ENCODE measurements at regions not wholly inside any gene's neighbourhood (a gene's known extent, or its start where the extent isn't known, plus 50 kb on each side); places are given as distances from the start of the nearest gene placed in this dataset.

DNA sequence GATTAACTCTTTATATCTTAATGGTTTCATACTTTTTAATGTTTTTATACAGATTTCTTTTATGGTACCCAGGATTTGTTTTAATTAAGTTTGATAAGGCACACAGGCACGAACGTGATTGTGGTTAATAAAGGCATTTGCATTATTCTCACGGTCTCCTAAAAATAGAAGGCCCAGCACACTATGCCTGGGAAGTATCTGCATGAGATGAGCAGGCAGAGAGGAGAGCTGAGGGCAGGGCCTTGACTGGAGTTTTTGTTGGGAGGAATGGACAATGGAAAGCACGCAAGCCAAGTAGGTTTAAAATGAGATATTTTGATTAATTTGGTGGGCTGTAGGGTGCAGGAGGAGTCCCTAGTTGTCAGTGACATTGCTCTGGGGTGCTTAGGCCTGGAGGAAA is 1714.3 kb upstream of the PCDH7 start:
- H3K4me1 ChIP-seq (ENCODE audit: control insufficient read depth in 1 of 2, insufficient read depth in 2 of 2, low read depth in 1 of 2, low read length in 1 of 2): no peaks in the 10 kb centered on the region
- no peak overlapping the region for H3K27ac ChIP-seq (ENCODE audit: low read depth in 2 of 2, low read length in 1 of 2)
- no peaks in the 10 kb centered on the region for H4K20me1 ChIP-seq (ENCODE audit: insufficient read depth)
- H3K9me2 ChIP-seq: no peaks in the 10 kb centered on the region
- H3K79me2 ChIP-seq (ENCODE audit: insufficient read depth): no peaks in the 10 kb centered on the region
- H3K27me3 ChIP-seq (ENCODE audit: insufficient read depth): no peaks in the 10 kb centered on the region
- no peaks in the 10 kb centered on the region for H3K36me3 ChIP-seq (replicated peaks in 1 of 2; ENCODE audit: control insufficient read depth in 1 of 2, insufficient read depth in 2 of 2, low read length in 1 of 2)
- H3K9me3 ChIP-seq: no peaks in the 10 kb centered on the region
- ChIA-PET POLR2A (no interaction called here), CTCF (no interaction called here)
- under 1% methylated on average over 4 of the region's 4 CpGs for WGBS (ENCODE audit: low lambda C conversion rate)
- H2AFZ ChIP-seq (ENCODE audit: low read depth): no peak overlapping the region
- H3K9ac ChIP-seq: no peak overlapping the region
- TF ChIP-seq, protein P1, sequence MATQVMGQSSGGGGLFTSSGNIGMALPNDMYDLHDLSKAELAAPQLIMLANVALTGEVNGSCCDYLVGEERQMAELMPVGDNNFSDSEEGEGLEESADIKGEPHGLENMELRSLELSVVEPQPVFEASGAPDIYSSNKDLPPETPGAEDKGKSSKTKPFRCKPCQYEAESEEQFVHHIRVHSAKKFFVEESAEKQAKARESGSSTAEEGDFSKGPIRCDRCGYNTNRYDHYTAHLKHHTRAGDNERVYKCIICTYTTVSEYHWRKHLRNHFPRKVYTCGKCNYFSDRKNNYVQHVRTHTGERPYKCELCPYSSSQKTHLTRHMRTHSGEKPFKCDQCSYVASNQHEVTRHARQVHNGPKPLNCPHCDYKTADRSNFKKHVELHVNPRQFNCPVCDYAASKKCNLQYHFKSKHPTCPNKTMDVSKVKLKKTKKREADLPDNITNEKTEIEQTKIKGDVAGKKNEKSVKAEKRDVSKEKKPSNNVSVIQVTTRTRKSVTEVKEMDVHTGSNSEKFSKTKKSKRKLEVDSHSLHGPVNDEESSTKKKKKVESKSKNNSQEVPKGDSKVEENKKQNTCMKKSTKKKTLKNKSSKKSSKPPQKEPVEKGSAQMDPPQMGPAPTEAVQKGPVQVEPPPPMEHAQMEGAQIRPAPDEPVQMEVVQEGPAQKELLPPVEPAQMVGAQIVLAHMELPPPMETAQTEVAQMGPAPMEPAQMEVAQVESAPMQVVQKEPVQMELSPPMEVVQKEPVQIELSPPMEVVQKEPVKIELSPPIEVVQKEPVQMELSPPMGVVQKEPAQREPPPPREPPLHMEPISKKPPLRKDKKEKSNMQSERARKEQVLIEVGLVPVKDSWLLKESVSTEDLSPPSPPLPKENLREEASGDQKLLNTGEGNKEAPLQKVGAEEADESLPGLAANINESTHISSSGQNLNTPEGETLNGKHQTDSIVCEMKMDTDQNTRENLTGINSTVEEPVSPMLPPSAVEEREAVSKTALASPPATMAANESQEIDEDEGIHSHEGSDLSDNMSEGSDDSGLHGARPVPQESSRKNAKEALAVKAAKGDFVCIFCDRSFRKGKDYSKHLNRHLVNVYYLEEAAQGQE (IDR thresholded peaks at IDR 0.05; ENCODE audit: low read depth, low read length): no peak
- TF ChIP-seq FOSL2 (IDR thresholded peaks at IDR 0.05; ENCODE audit: borderline replicate concordance, low read depth) (no peak), CHD2 (IDR thresholded peaks at IDR 0.05; ENCODE audit: low read length, partially characterized antibody) (no peak), JUND (IDR thresholded peaks at IDR 0.05) (no peak), SIN3A (IDR thresholded peaks at IDR 0.05; ENCODE audit: borderline replicate concordance, low read depth, low read length) (no peak), TEAD4 (IDR thresholded peaks at IDR 0.05; ENCODE audit: borderline replicate concordance, insufficient read depth) (no peak)
- TF ChIP-seq, protein P2, sequence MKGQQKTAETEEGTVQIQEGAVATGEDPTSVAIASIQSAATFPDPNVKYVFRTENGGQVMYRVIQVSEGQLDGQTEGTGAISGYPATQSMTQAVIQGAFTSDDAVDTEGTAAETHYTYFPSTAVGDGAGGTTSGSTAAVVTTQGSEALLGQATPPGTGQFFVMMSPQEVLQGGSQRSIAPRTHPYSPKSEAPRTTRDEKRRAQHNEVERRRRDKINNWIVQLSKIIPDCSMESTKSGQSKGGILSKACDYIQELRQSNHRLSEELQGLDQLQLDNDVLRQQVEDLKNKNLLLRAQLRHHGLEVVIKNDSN (IDR thresholded peaks at IDR 0.05; ENCODE audit: borderline replicate concordance, low read depth): no peak
- H3F3A ChIP-seq (replicated peaks; ENCODE audit: insufficient read depth): no peaks in the 10 kb centered on the region
- DNase-seq: no peak
- no peak overlapping the region for H3K4me3 ChIP-seq (ENCODE audit: low read depth in 2 of 2, low read length in 1 of 2)
- H3K4me2 ChIP-seq: no peak overlapping the region

DNA sequence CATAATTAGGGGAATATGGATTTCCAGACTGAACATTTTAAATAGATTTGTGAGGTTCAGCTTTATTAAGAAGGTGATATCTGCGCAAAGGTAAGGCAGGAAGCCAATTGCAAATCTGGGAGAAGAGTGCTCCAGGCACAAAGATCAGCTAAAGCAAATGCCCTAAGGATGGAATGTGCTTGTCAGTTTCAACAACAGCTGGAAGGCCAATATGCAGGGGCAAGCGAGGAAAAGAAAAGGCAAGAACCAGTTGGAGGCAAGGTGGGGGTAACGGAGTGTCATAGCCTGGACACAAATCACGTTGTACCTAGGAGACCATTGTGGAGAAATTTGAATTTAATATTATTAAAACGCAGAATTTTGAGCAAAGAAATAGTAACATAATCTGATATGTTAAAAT is 1710.3 kb upstream of the PCDH7 start:
- no peaks in the 10 kb centered on the region for H3K9me3 ChIP-seq
- no peaks in the 10 kb centered on the region for H3K9me2 ChIP-seq
- no peaks in the 10 kb centered on the region for H3F3A ChIP-seq (replicated peaks; ENCODE audit: insufficient read depth)
- no peak overlapping the region for H2AFZ ChIP-seq (ENCODE audit: low read depth)
- ChIA-PET CTCF (no interaction called here), POLR2A (no interaction called here)
- no peaks in the 10 kb centered on the region for H3K79me2 ChIP-seq (ENCODE audit: insufficient read depth)
- no peak overlapping the region for H3K4me3 ChIP-seq (ENCODE audit: low read depth in 2 of 2, low read length in 1 of 2)
- no peaks in the 10 kb centered on the region for H3K4me1 ChIP-seq (ENCODE audit: control insufficient read depth in 1 of 2, insufficient read depth in 2 of 2, low read depth in 1 of 2, low read length in 1 of 2)
- no peak overlapping the region for H3K9ac ChIP-seq
- H4K20me1 ChIP-seq (ENCODE audit: insufficient read depth): no peaks in the 10 kb centered on the region
- H3K36me3 ChIP-seq (replicated peaks in 1 of 2; ENCODE audit: control insufficient read depth in 1 of 2, insufficient read depth in 2 of 2, low read length in 1 of 2): no peaks in the 10 kb centered on the region
- WGBS (ENCODE audit: low lambda C conversion rate): 7% methylated on average over 5 of the region's 5 CpGs
- H3K27me3 ChIP-seq (ENCODE audit: insufficient read depth): no peaks in the 10 kb centered on the region
- no peak for DNase-seq
- H3K27ac ChIP-seq (ENCODE audit: low read depth in 2 of 2, low read length in 1 of 2): no peak overlapping the region
- no peak overlapping the region for H3K4me2 ChIP-seq
- TF ChIP-seq EZH2phosphoT487 (IDR thresholded peaks at IDR 0.05; ENCODE audit: borderline replicate concordance, low read depth) (no peak), TAF1 (IDR thresholded peaks at IDR 0.05; ENCODE audit: borderline replicate concordance, low read depth, low read length) (no peak), PBX3 (IDR thresholded peaks at IDR 0.05) (no peak), JUND (IDR thresholded peaks at IDR 0.05) (no peak), RFX5 (IDR thresholded peaks at IDR 0.05; ENCODE audit: low read length) (no peak), CHD2 (IDR thresholded peaks at IDR 0.05; ENCODE audit: low read length, partially characterized antibody) (no peak), YY1 (IDR thresholded peaks at IDR 0.05; ENCODE audit: low read depth) (no peak), FOXM1 (IDR thresholded peaks at IDR 0.05; ENCODE audit: low read depth) (no peak), ELF1 (IDR thresholded peaks at IDR 0.05) (no peak), MEF2A (IDR thresholded peaks at IDR 0.05; ENCODE audit: borderline replicate concordance, low read depth) (no peak), SMC3 (IDR thresholded peaks at IDR 0.05; ENCODE audit: low read depth, low read length) (no peak)
- TF ChIP-seq, protein P2 (IDR thresholded peaks at IDR 0.05; ENCODE audit: borderline replicate concordance, low read depth): no peak
- TF ChIP-seq, protein P3, sequence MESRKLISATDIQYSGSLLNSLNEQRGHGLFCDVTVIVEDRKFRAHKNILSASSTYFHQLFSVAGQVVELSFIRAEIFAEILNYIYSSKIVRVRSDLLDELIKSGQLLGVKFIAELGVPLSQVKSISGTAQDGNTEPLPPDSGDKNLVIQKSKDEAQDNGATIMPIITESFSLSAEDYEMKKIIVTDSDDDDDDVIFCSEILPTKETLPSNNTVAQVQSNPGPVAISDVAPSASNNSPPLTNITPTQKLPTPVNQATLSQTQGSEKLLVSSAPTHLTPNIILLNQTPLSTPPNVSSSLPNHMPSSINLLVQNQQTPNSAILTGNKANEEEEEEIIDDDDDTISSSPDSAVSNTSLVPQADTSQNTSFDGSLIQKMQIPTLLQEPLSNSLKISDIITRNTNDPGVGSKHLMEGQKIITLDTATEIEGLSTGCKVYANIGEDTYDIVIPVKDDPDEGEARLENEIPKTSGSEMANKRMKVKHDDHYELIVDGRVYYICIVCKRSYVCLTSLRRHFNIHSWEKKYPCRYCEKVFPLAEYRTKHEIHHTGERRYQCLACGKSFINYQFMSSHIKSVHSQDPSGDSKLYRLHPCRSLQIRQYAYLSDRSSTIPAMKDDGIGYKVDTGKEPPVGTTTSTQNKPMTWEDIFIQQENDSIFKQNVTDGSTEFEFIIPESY (IDR thresholded peaks at IDR 0.05; ENCODE audit: borderline replicate concordance, low read depth): no peak
- TF ChIP-seq, protein P4, sequence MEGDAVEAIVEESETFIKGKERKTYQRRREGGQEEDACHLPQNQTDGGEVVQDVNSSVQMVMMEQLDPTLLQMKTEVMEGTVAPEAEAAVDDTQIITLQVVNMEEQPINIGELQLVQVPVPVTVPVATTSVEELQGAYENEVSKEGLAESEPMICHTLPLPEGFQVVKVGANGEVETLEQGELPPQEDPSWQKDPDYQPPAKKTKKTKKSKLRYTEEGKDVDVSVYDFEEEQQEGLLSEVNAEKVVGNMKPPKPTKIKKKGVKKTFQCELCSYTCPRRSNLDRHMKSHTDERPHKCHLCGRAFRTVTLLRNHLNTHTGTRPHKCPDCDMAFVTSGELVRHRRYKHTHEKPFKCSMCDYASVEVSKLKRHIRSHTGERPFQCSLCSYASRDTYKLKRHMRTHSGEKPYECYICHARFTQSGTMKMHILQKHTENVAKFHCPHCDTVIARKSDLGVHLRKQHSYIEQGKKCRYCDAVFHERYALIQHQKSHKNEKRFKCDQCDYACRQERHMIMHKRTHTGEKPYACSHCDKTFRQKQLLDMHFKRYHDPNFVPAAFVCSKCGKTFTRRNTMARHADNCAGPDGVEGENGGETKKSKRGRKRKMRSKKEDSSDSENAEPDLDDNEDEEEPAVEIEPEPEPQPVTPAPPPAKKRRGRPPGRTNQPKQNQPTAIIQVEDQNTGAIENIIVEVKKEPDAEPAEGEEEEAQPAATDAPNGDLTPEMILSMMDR (IDR thresholded peaks at IDR 0.05): no peak

All from SK-N-SH (cell line).